ENCODE measurements at regions not wholly inside any gene's neighbourhood (a gene's known extent, or its start where the extent isn't known, plus 50 kb on each side); places are given as distances from the start of the nearest gene placed in this dataset.

DNA sequence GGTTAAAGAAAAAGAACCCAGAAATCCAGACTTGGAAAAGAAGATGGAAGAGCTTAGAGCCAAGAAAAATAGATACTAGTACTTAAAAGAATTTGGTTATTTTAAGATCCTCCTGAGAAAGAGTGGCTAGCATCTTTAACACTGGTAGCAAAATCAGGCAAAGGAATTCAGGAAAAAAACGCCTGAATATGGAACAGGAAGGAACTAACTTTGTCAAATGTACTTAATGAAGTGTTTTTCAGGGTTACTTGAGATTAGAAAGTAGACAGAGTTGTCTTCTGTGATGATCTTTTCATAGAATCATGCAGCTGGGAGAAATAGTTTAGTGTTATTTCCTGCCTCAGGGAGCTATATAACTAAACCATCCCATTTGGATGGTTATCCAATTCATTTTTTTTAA, 50.8 kb upstream of the SASH1 start:
- H3K4me3 ChIP-seq (ENCODE audit: low read depth, low read length): no peak overlapping the region
- TF ChIP-seq, protein P1, sequence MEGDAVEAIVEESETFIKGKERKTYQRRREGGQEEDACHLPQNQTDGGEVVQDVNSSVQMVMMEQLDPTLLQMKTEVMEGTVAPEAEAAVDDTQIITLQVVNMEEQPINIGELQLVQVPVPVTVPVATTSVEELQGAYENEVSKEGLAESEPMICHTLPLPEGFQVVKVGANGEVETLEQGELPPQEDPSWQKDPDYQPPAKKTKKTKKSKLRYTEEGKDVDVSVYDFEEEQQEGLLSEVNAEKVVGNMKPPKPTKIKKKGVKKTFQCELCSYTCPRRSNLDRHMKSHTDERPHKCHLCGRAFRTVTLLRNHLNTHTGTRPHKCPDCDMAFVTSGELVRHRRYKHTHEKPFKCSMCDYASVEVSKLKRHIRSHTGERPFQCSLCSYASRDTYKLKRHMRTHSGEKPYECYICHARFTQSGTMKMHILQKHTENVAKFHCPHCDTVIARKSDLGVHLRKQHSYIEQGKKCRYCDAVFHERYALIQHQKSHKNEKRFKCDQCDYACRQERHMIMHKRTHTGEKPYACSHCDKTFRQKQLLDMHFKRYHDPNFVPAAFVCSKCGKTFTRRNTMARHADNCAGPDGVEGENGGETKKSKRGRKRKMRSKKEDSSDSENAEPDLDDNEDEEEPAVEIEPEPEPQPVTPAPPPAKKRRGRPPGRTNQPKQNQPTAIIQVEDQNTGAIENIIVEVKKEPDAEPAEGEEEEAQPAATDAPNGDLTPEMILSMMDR (IDR thresholded peaks at IDR 0.05; ENCODE audit: low read depth, low read length): no peak

All from WI38 (cell line).